ENCODE measurements at regions not wholly inside any gene's neighbourhood (a gene's known extent, or its start where the extent isn't known, plus 50 kb on each side); places are given as distances from the start of the nearest gene placed in this dataset.
"Not testable (repeated sequence)": the region's sequence is repeated elsewhere in the genome, so short reads cannot be mapped to it uniquely, and the experiment has no call there.

GRCh38 chr5:57429513-57430120 lies 53.0 kb downstream of the ACTBL2 start:
- no peak for DNase-seq
- intact Hi-C loops (cut with DNase I): no loop called here

GRCh38 chr5:57429021-57429420 lies 53.6 kb downstream of the ACTBL2 start:
- intact Hi-C loops (cut with DNase I); DNase-seq: not testable (repeated sequence)

GRCh38 chr5:57422993-57423392 lies 59.6 kb downstream of the ACTBL2 start:
- intact Hi-C loops (cut with DNase I): no loop called here

GRCh38 chr5:57422341-57422740 lies 60.3 kb downstream of the ACTBL2 start:
- no peak for DNase-seq
- intact Hi-C loops (cut with DNase I): no loop called here

More at GRCh38 chr5:57422993-57423392, 59.6 kb downstream of the ACTBL2 start:
- peak in 2 of 10 donors; percentile 75 to 80 for DNase-seq

- intact Hi-C loops (cut with DNase I): no loop called here
- no peak for DNase-seq
Measured at GRCh38 chr5:57420801-57421200, 61.8 kb downstream of the ACTBL2 start.

- intact Hi-C loops (cut with DNase I): no loop called here
- no peak for DNase-seq
Measured at GRCh38 chr5:57417971-57418370, 64.6 kb downstream of the ACTBL2 start.

GRCh38 chr5:57417320-57417719 lies 65.3 kb downstream of the ACTBL2 start:
- DNase-seq: no peak
- intact Hi-C loops (cut with DNase I): no loop called here

GRCh38 chr5:57416278-57416994 lies 66.2 kb downstream of the ACTBL2 start:
- DNase-seq: peak in 1 of 10 donors; percentile 83
- intact Hi-C loops (cut with DNase I): no loop called here

- intact Hi-C loops (cut with DNase I): no loop called here
- no peak for DNase-seq
Measured at GRCh38 chr5:57414857-57415256, 67.8 kb downstream of the ACTBL2 start.

- no peak for DNase-seq
- intact Hi-C loops (cut with DNase I): no loop called here
Measured at GRCh38 chr5:57414191-57414590, 68.4 kb downstream of the ACTBL2 start.

GRCh38 chr5:57413145-57413544 lies 69.5 kb downstream of the ACTBL2 start:
- intact Hi-C loops (cut with DNase I): no loop called here
- DNase-seq: no peak

GRCh38 chr5:57412680-57413079 lies 69.9 kb downstream of the ACTBL2 start:
- no peak for DNase-seq
- intact Hi-C loops (cut with DNase I): no loop called here

- no peak for DNase-seq
- intact Hi-C loops (cut with DNase I): no loop called here
Measured at GRCh38 chr5:57411982-57412381, 70.6 kb downstream of the ACTBL2 start.

- no peak for DNase-seq
- intact Hi-C loops (cut with DNase I): no loop called here
Measured at GRCh38 chr5:57410374-57411320, 72.0 kb downstream of the ACTBL2 start.

- DNase-seq: no peak
- intact Hi-C loops (cut with DNase I): no loop called here
Measured at GRCh38 chr5:57408714-57409113, 73.9 kb downstream of the ACTBL2 start.

- DNase-seq: no peak
- intact Hi-C loops (cut with DNase I): no loop called here
Measured at GRCh38 chr5:57408285-57408684, 74.3 kb downstream of the ACTBL2 start.

- intact Hi-C loops (cut with DNase I): no loop called here
- no peak for DNase-seq
Measured at GRCh38 chr5:57407391-57407790, 75.2 kb downstream of the ACTBL2 start.

GRCh38 chr5:57406641-57407040 lies 76.0 kb downstream of the ACTBL2 start:
- DNase-seq: no peak
- intact Hi-C loops (cut with DNase I): no loop called here

- intact Hi-C loops (cut with DNase I): no loop called here
- no peak for DNase-seq
Measured at GRCh38 chr5:57405984-57406383, 76.6 kb downstream of the ACTBL2 start.

- intact Hi-C loops (cut with DNase I): no loop called here
- DNase-seq: no peak
Measured at GRCh38 chr5:57402761-57403160, 79.8 kb downstream of the ACTBL2 start.

- intact Hi-C loops (cut with DNase I): no loop called here
- no peak for DNase-seq
Measured at GRCh38 chr5:57402348-57402747, 80.3 kb downstream of the ACTBL2 start.
